ENCODE measurements at regions not wholly inside any gene's neighbourhood (a gene's known extent, or its start where the extent isn't known, plus 50 kb on each side); places are given as distances from the start of the nearest gene placed in this dataset.

GRCh38 chr6:121873595-121873994 lies 438.1 kb downstream of the GJA1 start:
- H3K9me3 Mint-ChIP-seq (ENCODE audit: unreplicated experiment) = peaks cover 5% of the 10 kb centered on the region
- no peaks in the 10 kb centered on the region for H3K4me1 Mint-ChIP-seq (ENCODE audit: low read depth, unreplicated experiment)
- no peak for DNase-seq
- no peak overlapping the region for H3K27ac Mint-ChIP-seq (ENCODE audit: unreplicated experiment)
- H3K36me3 Mint-ChIP-seq (ENCODE audit: unreplicated experiment) = peaks cover 5% of the 10 kb centered on the region
- H3K4me3 Mint-ChIP-seq (ENCODE audit: unreplicated experiment) = no peak overlapping the region
- H3K27me3 Mint-ChIP-seq (ENCODE audit: unreplicated experiment) = no peaks in the 10 kb centered on the region
- TF ChIP-seq, protein P1, sequence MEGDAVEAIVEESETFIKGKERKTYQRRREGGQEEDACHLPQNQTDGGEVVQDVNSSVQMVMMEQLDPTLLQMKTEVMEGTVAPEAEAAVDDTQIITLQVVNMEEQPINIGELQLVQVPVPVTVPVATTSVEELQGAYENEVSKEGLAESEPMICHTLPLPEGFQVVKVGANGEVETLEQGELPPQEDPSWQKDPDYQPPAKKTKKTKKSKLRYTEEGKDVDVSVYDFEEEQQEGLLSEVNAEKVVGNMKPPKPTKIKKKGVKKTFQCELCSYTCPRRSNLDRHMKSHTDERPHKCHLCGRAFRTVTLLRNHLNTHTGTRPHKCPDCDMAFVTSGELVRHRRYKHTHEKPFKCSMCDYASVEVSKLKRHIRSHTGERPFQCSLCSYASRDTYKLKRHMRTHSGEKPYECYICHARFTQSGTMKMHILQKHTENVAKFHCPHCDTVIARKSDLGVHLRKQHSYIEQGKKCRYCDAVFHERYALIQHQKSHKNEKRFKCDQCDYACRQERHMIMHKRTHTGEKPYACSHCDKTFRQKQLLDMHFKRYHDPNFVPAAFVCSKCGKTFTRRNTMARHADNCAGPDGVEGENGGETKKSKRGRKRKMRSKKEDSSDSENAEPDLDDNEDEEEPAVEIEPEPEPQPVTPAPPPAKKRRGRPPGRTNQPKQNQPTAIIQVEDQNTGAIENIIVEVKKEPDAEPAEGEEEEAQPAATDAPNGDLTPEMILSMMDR (IDR thresholded peaks at IDR 0.05; ENCODE audit: partially characterized antibody, unreplicated experiment) = no peak

DNA sequence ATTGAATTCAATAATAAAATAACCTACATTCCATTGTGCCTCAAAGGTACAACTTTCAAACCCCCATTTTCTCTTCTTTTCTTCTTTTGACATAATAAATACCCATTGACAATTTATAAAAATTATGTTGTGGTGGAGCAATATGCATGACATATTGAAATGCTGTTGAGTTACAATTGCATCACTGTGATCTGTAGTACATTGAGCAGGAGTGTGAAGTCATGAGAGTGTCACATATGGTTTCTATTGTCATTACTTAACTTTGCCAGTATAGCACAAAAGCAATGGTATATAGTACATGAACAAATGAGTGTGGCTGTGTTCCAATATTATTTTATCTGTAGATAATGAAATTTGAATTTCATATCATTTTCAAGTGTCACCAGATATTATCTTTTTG lies 441.3 kb downstream of the GJA1 start:
- Mint-ChIP-seq H3K36me3 (ENCODE audit: unreplicated experiment) (peaks cover 5% of the 10 kb centered on the region), H3K27ac (ENCODE audit: unreplicated experiment) (no peak overlapping the region), H3K4me1 (ENCODE audit: low read depth, unreplicated experiment) (no peaks in the 10 kb centered on the region), H3K4me3 (ENCODE audit: unreplicated experiment) (no peak overlapping the region), H3K9me3 (ENCODE audit: unreplicated experiment) (peaks cover 5% of the 10 kb centered on the region), H3K27me3 (ENCODE audit: unreplicated experiment) (no peaks in the 10 kb centered on the region)
- TF ChIP-seq, protein P1 (IDR thresholded peaks at IDR 0.05; ENCODE audit: partially characterized antibody, unreplicated experiment) = no peak
- DNase-seq = no peak

- TF ChIP-seq, protein P1 (IDR thresholded peaks at IDR 0.05; ENCODE audit: partially characterized antibody, unreplicated experiment) = no peak
- no peaks in the 10 kb centered on the region for H3K27me3 Mint-ChIP-seq (ENCODE audit: unreplicated experiment)
- no peak for DNase-seq
- H3K4me1 Mint-ChIP-seq (ENCODE audit: low read depth, unreplicated experiment) = peaks cover 8% of the 10 kb centered on the region
- H3K36me3 Mint-ChIP-seq (ENCODE audit: unreplicated experiment) = no peaks in the 10 kb centered on the region
- H3K9me3 Mint-ChIP-seq (ENCODE audit: unreplicated experiment) = no peaks in the 10 kb centered on the region
- H3K4me3 Mint-ChIP-seq (ENCODE audit: unreplicated experiment) = no peak overlapping the region
- H3K27ac Mint-ChIP-seq (ENCODE audit: unreplicated experiment) = no peak overlapping the region
These were observed 443.7 kb downstream of the GJA1 start for GRCh38 chr6:121879149-121879548.

DNA sequence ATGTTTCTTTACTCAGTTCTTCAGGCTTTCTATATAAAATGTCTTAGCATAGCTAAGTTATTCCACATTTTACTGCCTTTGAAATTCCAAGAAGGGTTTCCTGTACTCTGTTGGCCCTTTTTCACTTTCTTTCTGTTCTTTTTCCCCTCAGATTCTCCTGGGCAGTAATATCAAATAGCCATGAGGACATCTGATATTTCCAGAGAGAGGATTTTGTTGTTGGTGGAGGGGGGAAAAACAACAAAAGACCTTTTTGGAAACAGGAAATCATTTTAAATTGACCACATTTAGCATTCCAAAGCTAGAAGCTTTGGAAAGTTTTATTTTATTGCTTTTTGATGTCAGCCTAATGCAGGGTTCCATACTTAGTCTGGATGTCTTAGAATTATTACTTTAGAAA lies 445.4 kb downstream of the GJA1 start:
- Mint-ChIP-seq H3K4me3 (ENCODE audit: unreplicated experiment) (no peak overlapping the region), H3K27ac (ENCODE audit: unreplicated experiment) (no peak overlapping the region), H3K9me3 (ENCODE audit: unreplicated experiment) (no peaks in the 10 kb centered on the region), H3K36me3 (ENCODE audit: unreplicated experiment) (no peaks in the 10 kb centered on the region), H3K4me1 (ENCODE audit: low read depth, unreplicated experiment) (peaks cover 10% of the 10 kb centered on the region), H3K27me3 (ENCODE audit: unreplicated experiment) (no peaks in the 10 kb centered on the region)
- DNase-seq = no peak
- TF ChIP-seq, protein P1 (IDR thresholded peaks at IDR 0.05; ENCODE audit: partially characterized antibody, unreplicated experiment) = no peak

- Mint-ChIP-seq H3K27me3 (ENCODE audit: unreplicated experiment) (no peaks in the 10 kb centered on the region), H3K36me3 (ENCODE audit: unreplicated experiment) (no peaks in the 10 kb centered on the region), H3K27ac (ENCODE audit: unreplicated experiment) (no peak overlapping the region), H3K4me3 (ENCODE audit: unreplicated experiment) (no peak overlapping the region), H3K9me3 (ENCODE audit: unreplicated experiment) (no peaks in the 10 kb centered on the region), H3K4me1 (ENCODE audit: low read depth, unreplicated experiment) (peaks cover 10% of the 10 kb centered on the region)
- no peak for DNase-seq
- TF ChIP-seq, protein P1 (IDR thresholded peaks at IDR 0.05; ENCODE audit: partially characterized antibody, unreplicated experiment) = no peak
These were observed 446.7 kb downstream of the GJA1 start for GRCh38 chr6:121881974-121882667.
